ENCODE measurements at regions not wholly inside any gene's neighbourhood (a gene's known extent, or its start where the extent isn't known, plus 50 kb on each side); places are given as distances from the start of the nearest gene placed in this dataset.
"Not testable (repeated sequence)": the region's sequence is repeated elsewhere in the genome, so short reads cannot be mapped to it uniquely, and the experiment has no call there.

GRCh38 chr21:29396951-29397455, 98.3 kb downstream of the BACH1 start:
- intact Hi-C loops (cut with micrococcal nuclease) = loop anchor here (5.0 kb wide), 1 partner anchor 285 kb away; no protein-coding TSS in a partner anchor

GRCh38 chr21:29403301-29403700, 104.6 kb downstream of the BACH1 start:
- intact Hi-C loops (cut with micrococcal nuclease) = no loop called here

- intact Hi-C loops (cut with micrococcal nuclease) = no loop called here
Observed at GRCh38 chr21:29403922-29404538, 105.3 kb downstream of the BACH1 start.

GRCh38 chr21:29405503-29406122, 106.9 kb downstream of the BACH1 start:
- intact Hi-C loops (cut with micrococcal nuclease) = no loop called here

GRCh38 chr21:29406385-29406784, 107.7 kb downstream of the BACH1 start:
- intact Hi-C loops (cut with micrococcal nuclease) = no loop called here

GRCh38 chr21:29407571-29407970, 108.8 kb downstream of the BACH1 start:
- intact Hi-C loops (cut with micrococcal nuclease) = no loop called here

GRCh38 chr21:29413683-29414082, 115.0 kb downstream of the BACH1 start:
- intact Hi-C loops (cut with micrococcal nuclease) = no loop called here

GRCh38 chr21:29416268-29416667, 117.5 kb downstream of the BACH1 start:
- intact Hi-C loops (cut with micrococcal nuclease) = no loop called here

- intact Hi-C loops (cut with micrococcal nuclease) = no loop called here
Observed at GRCh38 chr21:29418813-29419212, 120.1 kb downstream of the BACH1 start.

- intact Hi-C loops (cut with micrococcal nuclease) = no loop called here
Observed at GRCh38 chr21:29419422-29419821, 120.7 kb downstream of the BACH1 start.

- intact Hi-C loops (cut with micrococcal nuclease) = no loop called here
Observed at GRCh38 chr21:29423099-29423870, 124.6 kb downstream of the BACH1 start.

GRCh38 chr21:29424728-29425127, 126.0 kb downstream of the BACH1 start:
- intact Hi-C loops (cut with micrococcal nuclease) = no loop called here

- intact Hi-C loops (cut with micrococcal nuclease) = no loop called here
Observed at GRCh38 chr21:29429218-29429617, 130.5 kb downstream of the BACH1 start.

- intact Hi-C loops (cut with micrococcal nuclease) = no loop called here
Observed at GRCh38 chr21:29430030-29430429, 131.3 kb downstream of the BACH1 start.

GRCh38 chr21:29430576-29430975, 131.9 kb downstream of the BACH1 start:
- intact Hi-C loops (cut with micrococcal nuclease) = no loop called here

- intact Hi-C loops (cut with micrococcal nuclease) = no loop called here
Observed at GRCh38 chr21:29431178-29431577, 132.5 kb downstream of the BACH1 start.

GRCh38 chr21:29431680-29432079, 133.0 kb downstream of the BACH1 start:
- intact Hi-C loops (cut with micrococcal nuclease) = no loop called here

- intact Hi-C loops (cut with micrococcal nuclease) = no loop called here
Observed at GRCh38 chr21:29433366-29434059, 134.8 kb downstream of the BACH1 start.

- intact Hi-C loops (cut with micrococcal nuclease) = no loop called here
Observed at GRCh38 chr21:29434081-29434480, 135.4 kb downstream of the BACH1 start.

GRCh38 chr21:29434982-29435381, 136.3 kb downstream of the BACH1 start:
- intact Hi-C loops (cut with micrococcal nuclease) = not testable (repeated sequence)

GRCh38 chr21:29436143-29436542, 137.4 kb downstream of the BACH1 start:
- intact Hi-C loops (cut with micrococcal nuclease) = no loop called here

GRCh38 chr21:29436650-29437049, 137.9 kb downstream of the BACH1 start:
- intact Hi-C loops (cut with micrococcal nuclease) = no loop called here

All from T-helper 1 cell treated with Interleukin-12 subunit alpha and Interleukin-12 subunit beta and Interleukin-4 antibody, amounts not matched to agents 30 ng/mL and 1 ng/mL, for 36 hours (primary cell).